ENCODE measurements at regions not wholly inside any gene's neighbourhood (a gene's known extent, or its start where the extent isn't known, plus 50 kb on each side); places are given as distances from the start of the nearest gene placed in this dataset.

GRCh38 chr3:9301798-9302197 is 52.4 kb upstream of the SRGAP3 start:
- TF ChIP-seq CTCF (IDR thresholded peaks at IDR 0.05 in 2 of 3, conservative IDR thresholded peaks at IDR 0.05 in 1 of 3; ENCODE audit: borderline replicate concordance in 1 of 3, insufficient read depth in 1 of 3, low read depth in 2 of 3, low read length in 2 of 3): no peak
- TF ChIP-seq REST (IDR thresholded peaks at IDR 0.05; ENCODE audit: low read depth): no peak
- TF ChIP-seq EZH2 (IDR thresholded peaks at IDR 0.05): no peak
